Liver (tissue), 8 donors: ENCODE measurements at regions not wholly inside any gene's neighbourhood (a gene's known extent, or its start where the extent isn't known, plus 50 kb on each side); places are given as distances from the start of the nearest gene placed in this dataset.

Experiments
- DNase-seq: peaks from one replicate; pipeline ENCODE4 v3.0.0-alpha.2; 2017; ENCODE audit warnings: low spot score
- H3K27ac ChIP-seq, 2 donors: one replicate each; pipeline ENCODE4 v1.7.0; 2013; ENCODE audit warnings: inconsistent platforms in 2 of 2, low read length in 2 of 2, control low read depth in 1 of 2, low read depth in 1 of 2, mild to moderate bottlenecking in 1 of 2
- H3K27me3 ChIP-seq, 4 donors: one replicate each; pipeline versions ENCODE4 v1.6.1 to v1.7.0; 2013; ENCODE audit warnings: low read length in 3 of 4, inconsistent platforms in 1 of 4, mild to moderate bottlenecking in 1 of 4, moderate library complexity in 1 of 4; ENCODE audit not compliant: control insufficient read depth in 4 of 4, insufficient read depth in 4 of 4
- H3K36me3 ChIP-seq, 4 donors: one replicate each; pipeline versions ENCODE4 v1.6.1 to v1.7.0; 2013; ENCODE audit warnings: low read length in 3 of 4, mild to moderate bottlenecking in 3 of 4, low read depth in 1 of 4, moderate library complexity in 1 of 4; ENCODE audit not compliant: control insufficient read depth in 4 of 4, insufficient read depth in 3 of 4
- H3K4me1 ChIP-seq, 4 donors: one replicate each; pipeline versions ENCODE4 v1.6.1 to v1.7.0; 2013; ENCODE audit warnings: low read length in 3 of 4, mild to moderate bottlenecking in 3 of 4, moderate library complexity in 1 of 4; ENCODE audit not compliant: control insufficient read depth in 4 of 4, insufficient read depth in 4 of 4
- H3K4me3 ChIP-seq, 3 donors: one replicate each; pipeline versions ENCODE4 v1.6.1 to v1.7.0; 2013; ENCODE audit warnings: low read length in 3 of 3, control low read depth in 1 of 3, low read depth in 1 of 3, mild to moderate bottlenecking in 1 of 3
- H3K9ac ChIP-seq, 2 donors: one replicate each; pipeline ENCODE4 v1.7.0; 2013; ENCODE audit warnings: low read length in 2 of 2, mild to moderate bottlenecking in 2 of 2, moderate library complexity in 2 of 2, control low read depth in 1 of 2, low read depth in 1 of 2
- H3K9me3 ChIP-seq, 4 donors: one replicate each; pipeline versions ENCODE4 v1.6.1 to v1.7.0; 2013; ENCODE audit warnings: low read length in 3 of 4; ENCODE audit not compliant: control insufficient read depth in 4 of 4
- EGR1 ChIP-seq, 2 donors: IDR thresholded peaks; 2 replicates each; pipeline ENCODE4 v1.6.1; 2016 to 2018; ENCODE audit warnings: antibody characterized with exemption in 2 of 2, low read depth in 2 of 2
- FOXA1 ChIP-seq: IDR thresholded peaks from 2 replicates; pipeline ENCODE4 v1.6.1; 2016; ENCODE audit warnings: antibody characterized with exemption
- FOXA2 ChIP-seq: IDR thresholded peaks from 2 replicates; pipeline ENCODE4 v1.6.1; 2016; ENCODE audit warnings: antibody characterized with exemption
- GABPA ChIP-seq, 2 donors: IDR thresholded peaks in 1 of 2; conservative IDR thresholded peaks in 1 of 2; 2 replicates each; pipeline ENCODE4 v1.6.1; 2016; ENCODE audit warnings: antibody characterized with exemption in 2 of 2, mild to moderate bottlenecking in 1 of 2, moderate library complexity in 1 of 2
- HNF4A ChIP-seq, 2 donors: conservative IDR thresholded peaks; 2 replicates each; pipeline ENCODE4 v1.6.1; 2016; ENCODE audit warnings: antibody characterized with exemption in 2 of 2, mild to moderate bottlenecking in 2 of 2
- HNF4G ChIP-seq: IDR thresholded peaks from 2 replicates; pipeline ENCODE4 v1.6.1; 2016; ENCODE audit warnings: antibody characterized with exemption
- JUND ChIP-seq, 2 donors: IDR thresholded peaks; 2 replicates each; pipeline ENCODE4 v1.6.1; 2016; ENCODE audit warnings: antibody characterized with exemption in 2 of 2
- NR2F2 ChIP-seq: IDR thresholded peaks from 2 replicates; pipeline ENCODE4 v1.6.1; 2016; ENCODE audit warnings: antibody characterized with exemption
- RXRA ChIP-seq, 2 donors: IDR thresholded peaks; 2 replicates each; pipeline ENCODE4 v1.6.1; 2017 to 2018; ENCODE audit warnings: antibody characterized with exemption in 2 of 2, mild to moderate bottlenecking in 1 of 2
- SP1 ChIP-seq: IDR thresholded peaks from 2 replicates; pipeline ENCODE4 v1.6.1; 2018; ENCODE audit warnings: antibody characterized with exemption, mild to moderate bottlenecking
- TAF1 ChIP-seq: conservative IDR thresholded peaks from 2 replicates; pipeline ENCODE4 v1.6.1; 2016; ENCODE audit warnings: antibody characterized with exemption, mild to moderate bottlenecking
- YY1 ChIP-seq: IDR thresholded peaks from 2 replicates; pipeline ENCODE4 v1.6.1; 2016; ENCODE audit warnings: antibody characterized with exemption, mild to moderate bottlenecking
- WGBS: extraction: QIAGEN DNeasy Blood & Tissue Kit; methylation state at CpG from one replicate; pipeline ENCODE4 v1.1.7; 2013; 5-methylcytosine and 5-hydroxymethylcytosine counted together
- TF ChIP-seq, protein P1 (sequence below): fragments of 150-350 bp; IDR thresholded peaks from 2 replicates; pipeline ENCODE4 v1.5.1; 2017; ENCODE audit warnings: improper control_type of control experiment, low read depth, low read length; ENCODE audit not compliant: missing input control
- TF ChIP-seq, protein P2 (sequence below): IDR thresholded peaks from 2 replicates; pipeline ENCODE4 v1.6.1; 2016; ENCODE audit warnings: antibody characterized with exemption
- TF ChIP-seq, protein P3 (sequence below): IDR thresholded peaks from 2 replicates; pipeline ENCODE4 v1.6.1; 2016; ENCODE audit warnings: antibody characterized with exemption
- TF ChIP-seq, protein P4 (sequence below): IDR thresholded peaks from 2 replicates; pipeline ENCODE4 v1.6.1; 2016; ENCODE audit warnings: antibody characterized with exemption
- TF ChIP-seq, protein P5 (sequence below): IDR thresholded peaks from 2 replicates; pipeline ENCODE4 v1.6.1; 2016; ENCODE audit warnings: antibody characterized with exemption, mild to moderate bottlenecking
- donor health status: healthy.
- donor health status: healthy.
- donor health status: healthy.
- donor health status: healthy.
- donor health status: healthy.

DNA sequence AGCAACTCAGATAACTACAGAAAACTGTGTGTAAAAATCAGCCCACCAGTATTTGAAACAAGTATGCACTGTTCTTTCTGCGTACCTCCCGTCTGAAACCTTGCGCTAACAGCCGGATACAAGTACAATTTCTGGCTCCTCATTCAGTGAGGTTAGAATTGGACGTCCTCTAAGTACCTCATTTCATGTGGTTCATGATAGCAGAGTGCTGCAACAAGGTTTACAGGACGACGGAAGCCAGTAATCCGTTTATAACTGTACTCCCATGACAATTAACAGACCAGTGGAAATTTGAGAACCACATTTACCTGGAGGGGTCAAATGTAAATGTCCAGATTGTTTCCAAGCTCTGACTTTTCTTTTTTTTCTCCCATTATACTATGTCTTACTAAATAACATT, 52.9 kb upstream of the TENM3 start:
- TF ChIP-seq, protein P1, sequence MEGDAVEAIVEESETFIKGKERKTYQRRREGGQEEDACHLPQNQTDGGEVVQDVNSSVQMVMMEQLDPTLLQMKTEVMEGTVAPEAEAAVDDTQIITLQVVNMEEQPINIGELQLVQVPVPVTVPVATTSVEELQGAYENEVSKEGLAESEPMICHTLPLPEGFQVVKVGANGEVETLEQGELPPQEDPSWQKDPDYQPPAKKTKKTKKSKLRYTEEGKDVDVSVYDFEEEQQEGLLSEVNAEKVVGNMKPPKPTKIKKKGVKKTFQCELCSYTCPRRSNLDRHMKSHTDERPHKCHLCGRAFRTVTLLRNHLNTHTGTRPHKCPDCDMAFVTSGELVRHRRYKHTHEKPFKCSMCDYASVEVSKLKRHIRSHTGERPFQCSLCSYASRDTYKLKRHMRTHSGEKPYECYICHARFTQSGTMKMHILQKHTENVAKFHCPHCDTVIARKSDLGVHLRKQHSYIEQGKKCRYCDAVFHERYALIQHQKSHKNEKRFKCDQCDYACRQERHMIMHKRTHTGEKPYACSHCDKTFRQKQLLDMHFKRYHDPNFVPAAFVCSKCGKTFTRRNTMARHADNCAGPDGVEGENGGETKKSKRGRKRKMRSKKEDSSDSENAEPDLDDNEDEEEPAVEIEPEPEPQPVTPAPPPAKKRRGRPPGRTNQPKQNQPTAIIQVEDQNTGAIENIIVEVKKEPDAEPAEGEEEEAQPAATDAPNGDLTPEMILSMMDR, result no peak
- TF ChIP-seq, protein P2, sequence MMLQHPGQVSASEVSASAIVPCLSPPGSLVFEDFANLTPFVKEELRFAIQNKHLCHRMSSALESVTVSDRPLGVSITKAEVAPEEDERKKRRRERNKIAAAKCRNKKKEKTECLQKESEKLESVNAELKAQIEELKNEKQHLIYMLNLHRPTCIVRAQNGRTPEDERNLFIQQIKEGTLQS, result no peak
- TF ChIP-seq SP1 (no peak), TAF1 (no peak), NR2F2 (no peak), JUND (IDR thresholded peaks at IDR 0.05) (no peak), YY1 (no peak), HNF4A (conservative IDR thresholded peaks at IDR 0.05) (no peak), FOXA2 (no peak), FOXA1 (no peak), RXRA (IDR thresholded peaks at IDR 0.05) (no peak), HNF4G (no peak), EGR1 (IDR thresholded peaks at IDR 0.05; ENCODE audit: low read depth in 2 of 2) (no peak)
- TF ChIP-seq, protein P3, sequence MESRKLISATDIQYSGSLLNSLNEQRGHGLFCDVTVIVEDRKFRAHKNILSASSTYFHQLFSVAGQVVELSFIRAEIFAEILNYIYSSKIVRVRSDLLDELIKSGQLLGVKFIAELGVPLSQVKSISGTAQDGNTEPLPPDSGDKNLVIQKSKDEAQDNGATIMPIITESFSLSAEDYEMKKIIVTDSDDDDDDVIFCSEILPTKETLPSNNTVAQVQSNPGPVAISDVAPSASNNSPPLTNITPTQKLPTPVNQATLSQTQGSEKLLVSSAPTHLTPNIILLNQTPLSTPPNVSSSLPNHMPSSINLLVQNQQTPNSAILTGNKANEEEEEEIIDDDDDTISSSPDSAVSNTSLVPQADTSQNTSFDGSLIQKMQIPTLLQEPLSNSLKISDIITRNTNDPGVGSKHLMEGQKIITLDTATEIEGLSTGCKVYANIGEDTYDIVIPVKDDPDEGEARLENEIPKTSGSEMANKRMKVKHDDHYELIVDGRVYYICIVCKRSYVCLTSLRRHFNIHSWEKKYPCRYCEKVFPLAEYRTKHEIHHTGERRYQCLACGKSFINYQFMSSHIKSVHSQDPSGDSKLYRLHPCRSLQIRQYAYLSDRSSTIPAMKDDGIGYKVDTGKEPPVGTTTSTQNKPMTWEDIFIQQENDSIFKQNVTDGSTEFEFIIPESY, result no peak
- TF ChIP-seq, protein P4, sequence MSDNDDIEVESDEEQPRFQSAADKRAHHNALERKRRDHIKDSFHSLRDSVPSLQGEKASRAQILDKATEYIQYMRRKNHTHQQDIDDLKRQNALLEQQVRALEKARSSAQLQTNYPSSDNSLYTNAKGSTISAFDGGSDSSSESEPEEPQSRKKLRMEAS, result no peak
- TF ChIP-seq, protein P5, sequence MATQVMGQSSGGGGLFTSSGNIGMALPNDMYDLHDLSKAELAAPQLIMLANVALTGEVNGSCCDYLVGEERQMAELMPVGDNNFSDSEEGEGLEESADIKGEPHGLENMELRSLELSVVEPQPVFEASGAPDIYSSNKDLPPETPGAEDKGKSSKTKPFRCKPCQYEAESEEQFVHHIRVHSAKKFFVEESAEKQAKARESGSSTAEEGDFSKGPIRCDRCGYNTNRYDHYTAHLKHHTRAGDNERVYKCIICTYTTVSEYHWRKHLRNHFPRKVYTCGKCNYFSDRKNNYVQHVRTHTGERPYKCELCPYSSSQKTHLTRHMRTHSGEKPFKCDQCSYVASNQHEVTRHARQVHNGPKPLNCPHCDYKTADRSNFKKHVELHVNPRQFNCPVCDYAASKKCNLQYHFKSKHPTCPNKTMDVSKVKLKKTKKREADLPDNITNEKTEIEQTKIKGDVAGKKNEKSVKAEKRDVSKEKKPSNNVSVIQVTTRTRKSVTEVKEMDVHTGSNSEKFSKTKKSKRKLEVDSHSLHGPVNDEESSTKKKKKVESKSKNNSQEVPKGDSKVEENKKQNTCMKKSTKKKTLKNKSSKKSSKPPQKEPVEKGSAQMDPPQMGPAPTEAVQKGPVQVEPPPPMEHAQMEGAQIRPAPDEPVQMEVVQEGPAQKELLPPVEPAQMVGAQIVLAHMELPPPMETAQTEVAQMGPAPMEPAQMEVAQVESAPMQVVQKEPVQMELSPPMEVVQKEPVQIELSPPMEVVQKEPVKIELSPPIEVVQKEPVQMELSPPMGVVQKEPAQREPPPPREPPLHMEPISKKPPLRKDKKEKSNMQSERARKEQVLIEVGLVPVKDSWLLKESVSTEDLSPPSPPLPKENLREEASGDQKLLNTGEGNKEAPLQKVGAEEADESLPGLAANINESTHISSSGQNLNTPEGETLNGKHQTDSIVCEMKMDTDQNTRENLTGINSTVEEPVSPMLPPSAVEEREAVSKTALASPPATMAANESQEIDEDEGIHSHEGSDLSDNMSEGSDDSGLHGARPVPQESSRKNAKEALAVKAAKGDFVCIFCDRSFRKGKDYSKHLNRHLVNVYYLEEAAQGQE, result no peak
- 78% methylated on average over 8 of the region's 8 CpGs for WGBS
- H3K4me1 ChIP-seq, result no peaks in the 10 kb centered on the region
- no peak for DNase-seq
- no peaks in the 10 kb centered on the region for H3K27me3 ChIP-seq
- no peak overlapping the region for H3K9ac ChIP-seq
- no peak overlapping the region for H3K27ac ChIP-seq
- H3K36me3 ChIP-seq, result no peaks in the 10 kb centered on the region
- H3K9me3 ChIP-seq, result no peaks in the 10 kb centered on the region
- H3K4me3 ChIP-seq, result no peak overlapping the region

DNA sequence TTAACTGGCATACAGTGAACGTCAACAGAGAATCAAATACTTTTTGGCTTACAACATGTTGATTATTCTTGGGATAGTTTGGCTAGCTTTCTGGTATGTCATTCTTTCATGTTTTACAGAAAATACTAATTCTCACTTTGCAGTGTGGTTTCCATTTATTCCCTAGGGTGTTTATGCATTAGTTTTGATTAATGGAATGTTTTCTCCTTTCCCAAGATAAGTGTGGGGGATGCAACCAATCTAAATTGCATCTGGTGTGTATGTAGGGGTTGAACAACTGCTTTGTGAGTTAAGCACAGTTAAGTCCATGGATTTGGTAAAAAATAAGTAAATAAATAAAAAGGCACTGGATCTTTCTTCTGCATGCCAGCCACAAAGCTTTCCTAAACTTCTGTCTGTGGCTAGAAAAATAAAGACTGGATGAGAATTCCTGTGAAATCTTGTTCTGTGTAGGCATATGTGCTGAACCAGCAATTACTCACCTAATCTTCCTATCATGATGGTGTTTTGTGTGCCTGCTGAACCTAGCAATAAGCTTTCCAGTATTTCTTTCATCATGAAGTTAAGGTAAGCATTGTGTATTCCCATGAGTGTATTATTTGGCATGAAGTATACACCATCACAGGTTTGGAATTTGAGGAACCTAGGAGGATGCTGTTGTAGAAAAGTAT, 50.6 kb upstream of the TENM3 start:
- no peak overlapping the region for H3K9ac ChIP-seq
- no peaks in the 10 kb centered on the region for H3K27me3 ChIP-seq
- H3K27ac ChIP-seq, result no peak overlapping the region
- 63% methylated on average over 1 of the region's 1 CpG for WGBS
- no peaks in the 10 kb centered on the region for H3K36me3 ChIP-seq
- no peaks in the 10 kb centered on the region for H3K4me1 ChIP-seq
- no peak overlapping the region for H3K4me3 ChIP-seq
- no peak for DNase-seq
- H3K9me3 ChIP-seq, result no peaks in the 10 kb centered on the region
- TF ChIP-seq, protein P1, result no peak
- TF ChIP-seq HNF4G, result no peak
- no peak for TF ChIP-seq FOXA1
- TF ChIP-seq NR2F2, result no peak
- no peak for TF ChIP-seq HNF4A (conservative IDR thresholded peaks at IDR 0.05)
- TF ChIP-seq SP1, result no peak
- TF ChIP-seq, protein P2, result no peak
- TF ChIP-seq EGR1 (IDR thresholded peaks at IDR 0.05; ENCODE audit: low read depth in 2 of 2), result no peak
- TF ChIP-seq FOXA2, result no peak
- TF ChIP-seq GABPA (IDR thresholded peaks at IDR 0.05 in 1 of 2, conservative IDR thresholded peaks at IDR 0.05 in 1 of 2), result no peak
